Testis (tissue), 2 donors: ENCODE measurements at regions not wholly inside any gene's neighbourhood (a gene's known extent, or its start where the extent isn't known, plus 50 kb on each side); places are given as distances from the start of the nearest gene placed in this dataset.

Experiments
- DNase-seq: peaks from one replicate; pipeline ENCODE4 v3.0.0-alpha.2; 2019
- H3K27ac ChIP-seq, 2 donors: fragments of 200-600 bp; sonication (generic); one replicate each; pipeline ENCODE4 v1.5.1; 2019
- H3K27me3 ChIP-seq: fragments of 200-600 bp; sonication (generic); one replicate; pipeline ENCODE4 v1.5.1; 2019
- H3K36me3 ChIP-seq: fragments of 200-600 bp; sonication (generic); one replicate; pipeline ENCODE4 v1.5.1; 2017; ENCODE audit warnings: low read depth; ENCODE audit errors: missing control alignments
- H3K4me1 ChIP-seq: fragments of 200-600 bp; sonication (generic); one replicate; pipeline ENCODE4 v1.5.1; 2019
- H3K4me3 ChIP-seq, 2 donors: fragments of 200-600 bp; sonication (generic); one replicate each; pipeline ENCODE4 v1.5.1; 2017 to 2019
- H3K9me3 ChIP-seq: fragments of 200-600 bp; sonication (generic); one replicate; pipeline ENCODE4 v1.5.1; 2017
- CTCF ChIP-seq, 3 experiments: fragments of 450-650 bp in 2 of 3; fragments of 200-600 bp in 1 of 3; sonication (generic) in 1 of 3; IDR thresholded peaks; one replicate each; pipeline ENCODE4 v1.5.1; 2016 to 2019; ENCODE audit warnings: antibody characterized with exemption in 3 of 3, mild to moderate bottlenecking in 2 of 3, moderate library complexity in 1 of 3
- POLR2A ChIP-seq: fragments of 450-650 bp; IDR thresholded peaks from one replicate; pipeline ENCODE4 v1.6.1; 2017; ENCODE audit warnings: antibody characterized with exemption, mild to moderate bottlenecking, moderate library complexity
- WGBS, 2 donors: methylation state at CpG; one replicate each; pipeline ENCODE4 v1.1.5; 2018; 5-methylcytosine and 5-hydroxymethylcytosine counted together
- intact Hi-C: fragments of 100-400 bp; cut with DNase I; formaldehyde crosslinking; loops from one replicate; pipeline ENCODE4 v1.15.1; 2023; ENCODE audit warnings: low total_unique reads

GRCh38 chr20:48381353-48382120, 446.3 kb downstream of the PREX1 start:
- WGBS, 2 donors = 80 to 82% methylated on average over 12 of the region's 12 CpGs
- no peak overlapping the region for H3K27ac ChIP-seq
- H3K4me3 ChIP-seq = no peak overlapping the region
- no peak for TF ChIP-seq CTCF (IDR thresholded peaks at IDR 0.05)
- TF ChIP-seq POLR2A = no peak
- no peaks in the 10 kb centered on the region for H3K27me3 ChIP-seq
- H3K9me3 ChIP-seq = no peaks in the 10 kb centered on the region
- intact Hi-C loops = no loop called here
- no peaks in the 10 kb centered on the region for H3K36me3 ChIP-seq
- DNase-seq = no peak
- no peaks in the 10 kb centered on the region for H3K4me1 ChIP-seq

- 93 to 96% methylated on average over 4 of the region's 4 CpGs for WGBS, 2 donors
- H3K4me1 ChIP-seq = no peaks in the 10 kb centered on the region
- H3K27ac ChIP-seq = no peak overlapping the region
- intact Hi-C loops = no loop called here
- H3K4me3 ChIP-seq = no peak overlapping the region
- no peaks in the 10 kb centered on the region for H3K36me3 ChIP-seq
- no peaks in the 10 kb centered on the region for H3K27me3 ChIP-seq
- no peak for TF ChIP-seq POLR2A
- no peak for TF ChIP-seq CTCF (IDR thresholded peaks at IDR 0.05)
- no peaks in the 10 kb centered on the region for H3K9me3 ChIP-seq
- DNase-seq = no peak
Measured at GRCh38 chr20:48380661-48381060, 447.1 kb downstream of the PREX1 start.

GRCh38 chr20:48378976-48379675, 448.7 kb downstream of the PREX1 start:
- 91 to 95% methylated on average over 8 of the region's 8 CpGs for WGBS, 2 donors
- no peak overlapping the region for H3K4me3 ChIP-seq
- intact Hi-C loops = no loop called here

GRCh38 chr20:48377940-48378339, 449.9 kb downstream of the PREX1 start:
- Histone ChIP-seq H3K4me3 (no peak overlapping the region), H3K27ac (no peak overlapping the region), H3K27me3 (no peaks in the 10 kb centered on the region), H3K4me1 (no peaks in the 10 kb centered on the region), H3K36me3 (no peaks in the 10 kb centered on the region), H3K9me3 (no peaks in the 10 kb centered on the region)
- intact Hi-C loops = no loop called here
- DNase-seq = no peak
- no peak for TF ChIP-seq CTCF (IDR thresholded peaks at IDR 0.05)
- no peak for TF ChIP-seq POLR2A
- WGBS, 2 donors = 90 to 92% methylated on average over 2 of the region's 2 CpGs

More at GRCh38 chr20:48378976-48379675, 448.7 kb downstream of the PREX1 start:
- H3K36me3 ChIP-seq = no peaks in the 10 kb centered on the region
- TF ChIP-seq POLR2A = no peak
- TF ChIP-seq CTCF (IDR thresholded peaks at IDR 0.05) = no peak
- H3K27me3 ChIP-seq = no peaks in the 10 kb centered on the region
- DNase-seq = no peak
- no peaks in the 10 kb centered on the region for H3K9me3 ChIP-seq
- H3K4me1 ChIP-seq = no peaks in the 10 kb centered on the region
- no peak overlapping the region for H3K27ac ChIP-seq
